Upper lobe of left lung (tissue), 4 donors: ENCODE measurements at regions not wholly inside any gene's neighbourhood (a gene's known extent, or its start where the extent isn't known, plus 50 kb on each side); places are given as distances from the start of the nearest gene placed in this dataset.

Experiments used
- CTCF ChIP-seq, 6 experiments: fragments of 450-650 bp in 4 of 6; fragments of 200-600 bp in 2 of 6; sonication (generic) in 2 of 6; IDR thresholded peaks; one replicate each; pipeline ENCODE4 v1.5.1; 2016 to 2019; ENCODE audit warnings: antibody characterized with exemption in 6 of 6
- POLR2AphosphoS5 ChIP-seq, 2 donors: sonication (generic); formaldehyde crosslinking; IDR thresholded peaks; one replicate each; pipeline ENCODE4 v1.5.1; 2017; ENCODE audit warnings: antibody characterized with exemption in 2 of 2

DNA sequence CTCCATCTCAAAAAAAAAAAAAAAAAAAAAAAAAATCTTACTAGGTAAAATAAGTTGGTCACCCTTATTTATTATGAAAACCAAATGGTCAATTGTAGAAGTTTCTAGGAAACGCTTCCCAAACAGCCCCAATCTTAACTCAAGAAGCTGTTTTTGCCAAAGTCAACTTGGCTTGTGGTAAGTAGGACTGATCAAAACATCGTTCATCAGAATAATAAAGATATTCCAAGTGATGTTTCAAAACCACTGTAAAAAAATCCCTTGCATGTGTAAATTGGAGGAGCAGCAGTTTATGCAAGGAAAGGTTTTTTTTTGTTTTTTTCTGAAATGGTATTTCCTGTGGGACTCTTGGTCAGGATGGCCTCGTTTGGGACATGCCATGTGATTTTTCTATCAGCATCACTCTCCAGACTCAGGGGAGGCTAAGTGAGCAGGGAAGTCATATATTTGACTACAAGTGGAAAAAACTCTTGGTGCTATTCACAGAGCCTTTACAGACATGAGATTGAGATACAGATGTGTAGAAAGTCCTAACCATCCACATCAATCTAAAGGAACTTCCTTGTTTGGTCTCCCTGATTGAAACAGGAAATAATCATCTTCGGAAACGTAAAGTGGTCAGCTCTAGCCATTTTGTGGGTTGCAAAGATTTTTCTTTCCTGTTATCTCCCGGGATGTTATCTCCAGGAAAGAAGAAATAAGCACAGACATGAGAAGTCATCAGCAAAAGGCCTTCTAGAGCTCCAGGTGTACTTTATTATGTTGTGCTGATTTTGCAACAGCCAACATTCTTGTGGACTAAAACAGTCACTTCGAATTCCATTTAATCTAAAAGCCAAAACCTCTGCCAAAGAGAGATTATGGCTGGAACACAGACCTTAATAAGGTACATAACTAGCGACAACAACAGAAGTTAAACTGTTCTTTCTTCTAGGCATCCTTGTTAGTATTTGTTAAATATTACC, 177.8 kb downstream of the EDN1 start:
- TF ChIP-seq CTCF (IDR thresholded peaks at IDR 0.05) (no peak), POLR2AphosphoS5 (IDR thresholded peaks at IDR 0.05) (no peak)
